Brain microvascular endothelial cell (primary cell): ENCODE measurements at regions not wholly inside any gene's neighbourhood (a gene's known extent, or its start where the extent isn't known, plus 50 kb on each side); places are given as distances from the start of the nearest gene placed in this dataset.

ENCODE experiments used
- DNase-seq: peaks from one replicate; pipeline ENCODE4 v3.0.0-alpha.2; 2020
- H3K27ac ChIP-seq: fragments of 250-450 bp; sonication (Bioruptor Pico); 2 replicates; pipeline ENCODE4 v1.5.1; 2020; ENCODE audit warnings: mild to moderate bottlenecking, moderate library complexity
- H3K27me3 ChIP-seq: fragments of 250-450 bp; sonication (Bioruptor Pico); replicated peaks from 2 replicates; pipeline ENCODE4 v1.5.1; 2020; ENCODE audit warnings: mild to moderate bottlenecking
- H3K36me3 ChIP-seq: fragments of 250-450 bp; sonication (Bioruptor Pico); replicated peaks from 2 replicates; pipeline ENCODE4 v1.5.1; 2020; ENCODE audit warnings: mild to moderate bottlenecking
- H3K4me3 ChIP-seq: 2 replicates; pipeline ENCODE4 v1.5.1; 2011; ENCODE audit warnings: low read depth, mild to moderate bottlenecking, control low read depth, low read length, moderate library complexity
- in situ Hi-C: cut with HindIII; loops from 2 replicates; pipeline ENCODE4 v1.10.0; 2017; ENCODE audit warnings: low sequenced_read_pairs, low pct_ligation_motif_present
- TF ChIP-seq, protein P1 (sequence below): IDR thresholded peaks from 2 replicates; pipeline ENCODE4 v1.5.1; 2011; ENCODE audit warnings: low read depth, mild to moderate bottlenecking, moderate library complexity, low read length, control low read depth, inconsistent platforms; ENCODE audit errors: missing control alignments

DNA sequence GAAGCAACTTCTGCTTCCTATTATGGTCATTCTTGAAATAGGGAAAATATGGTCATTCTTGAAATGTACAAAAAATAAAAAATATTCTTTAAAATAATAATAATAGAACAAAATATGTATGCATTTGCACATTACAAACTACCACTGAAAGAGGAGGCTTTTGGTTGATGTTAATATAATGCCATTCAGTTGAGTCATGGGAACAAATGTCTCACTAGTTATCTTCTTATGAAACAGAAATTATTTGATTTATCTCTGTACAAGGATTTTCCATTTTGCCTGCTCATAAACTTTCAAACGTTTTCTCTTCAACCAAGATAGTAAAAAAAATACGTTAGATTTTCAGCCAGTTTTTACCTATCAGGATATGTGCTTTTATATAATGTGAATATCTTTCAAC is 1662.7 kb downstream of the OTOL1 start:
- Histone ChIP-seq H3K27ac (no peak overlapping the region), H3K4me3 (no peak overlapping the region), H3K36me3 (no peaks in the 10 kb centered on the region), H3K27me3 (no peaks in the 10 kb centered on the region)
- DNase-seq = no peak
- TF ChIP-seq, protein P1, sequence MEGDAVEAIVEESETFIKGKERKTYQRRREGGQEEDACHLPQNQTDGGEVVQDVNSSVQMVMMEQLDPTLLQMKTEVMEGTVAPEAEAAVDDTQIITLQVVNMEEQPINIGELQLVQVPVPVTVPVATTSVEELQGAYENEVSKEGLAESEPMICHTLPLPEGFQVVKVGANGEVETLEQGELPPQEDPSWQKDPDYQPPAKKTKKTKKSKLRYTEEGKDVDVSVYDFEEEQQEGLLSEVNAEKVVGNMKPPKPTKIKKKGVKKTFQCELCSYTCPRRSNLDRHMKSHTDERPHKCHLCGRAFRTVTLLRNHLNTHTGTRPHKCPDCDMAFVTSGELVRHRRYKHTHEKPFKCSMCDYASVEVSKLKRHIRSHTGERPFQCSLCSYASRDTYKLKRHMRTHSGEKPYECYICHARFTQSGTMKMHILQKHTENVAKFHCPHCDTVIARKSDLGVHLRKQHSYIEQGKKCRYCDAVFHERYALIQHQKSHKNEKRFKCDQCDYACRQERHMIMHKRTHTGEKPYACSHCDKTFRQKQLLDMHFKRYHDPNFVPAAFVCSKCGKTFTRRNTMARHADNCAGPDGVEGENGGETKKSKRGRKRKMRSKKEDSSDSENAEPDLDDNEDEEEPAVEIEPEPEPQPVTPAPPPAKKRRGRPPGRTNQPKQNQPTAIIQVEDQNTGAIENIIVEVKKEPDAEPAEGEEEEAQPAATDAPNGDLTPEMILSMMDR = no peak
- in situ Hi-C loops = no loop called here

GRCh38 chr3:163139600-163139999 is 1643.0 kb downstream of the OTOL1 start:
- DNase-seq = no peak
- H3K4me3 ChIP-seq = no peak overlapping the region
- TF ChIP-seq, protein P1 = no peak
- in situ Hi-C loops = no loop called here
- H3K27me3 ChIP-seq = no peaks in the 10 kb centered on the region
- no peaks in the 10 kb centered on the region for H3K36me3 ChIP-seq
- H3K27ac ChIP-seq = no peak overlapping the region

DNA sequence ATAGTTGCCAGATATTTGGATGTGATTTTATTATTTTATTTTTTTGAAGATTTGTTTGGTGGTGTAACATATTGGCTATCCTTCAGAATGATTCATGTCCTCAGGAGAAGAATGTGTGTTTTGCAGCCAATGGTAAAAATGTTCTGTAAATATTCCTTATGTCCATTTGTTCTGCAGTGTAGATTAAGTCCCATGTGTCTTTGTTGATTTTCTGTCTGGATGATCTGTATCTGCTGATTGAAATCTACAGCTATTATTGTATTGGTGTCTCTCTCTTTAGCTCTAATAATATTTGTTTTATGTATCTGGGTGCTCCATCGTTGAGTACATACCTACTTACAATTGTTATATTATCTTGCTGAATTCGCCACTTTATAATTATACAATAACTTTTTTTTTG is 1641.7 kb downstream of the OTOL1 start:
- TF ChIP-seq, protein P1 = no peak
- Histone ChIP-seq H3K36me3 (no peaks in the 10 kb centered on the region), H3K4me3 (no peak overlapping the region), H3K27ac (no peak overlapping the region), H3K27me3 (no peaks in the 10 kb centered on the region)
- in situ Hi-C loops = no loop called here
- no peak for DNase-seq

DNA sequence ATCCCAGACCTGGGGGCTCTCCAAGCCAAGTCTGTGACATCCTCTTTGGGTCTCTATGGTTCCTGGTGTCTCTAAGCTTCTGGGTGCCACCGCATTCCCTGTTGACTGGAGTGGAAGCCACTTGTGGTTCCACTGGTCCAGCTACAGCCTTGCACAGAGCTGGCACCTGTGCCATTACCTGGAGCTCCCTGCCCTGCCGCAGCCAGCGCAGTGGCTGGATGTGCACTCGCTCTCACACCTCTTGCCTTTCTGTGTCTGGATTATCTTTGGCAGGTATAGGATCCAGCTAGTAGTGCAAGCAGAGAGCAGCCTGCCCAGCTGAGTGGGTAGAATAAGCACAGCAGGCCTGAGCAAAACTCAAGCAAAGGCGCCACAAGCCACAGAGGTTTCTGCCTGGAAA is 1635.5 kb downstream of the OTOL1 start:
- H3K4me3 ChIP-seq = no peak overlapping the region
- DNase-seq = no peak
- TF ChIP-seq, protein P1 = no peak
- H3K27me3 ChIP-seq = no peaks in the 10 kb centered on the region
- H3K36me3 ChIP-seq = no peaks in the 10 kb centered on the region
- in situ Hi-C loops = no loop called here
- H3K27ac ChIP-seq = no peak overlapping the region

GRCh38 chr3:163129287-163129686 is 1632.7 kb downstream of the OTOL1 start:
- TF ChIP-seq, protein P1 = no peak
- no peaks in the 10 kb centered on the region for H3K27me3 ChIP-seq
- no peak overlapping the region for H3K4me3 ChIP-seq
- H3K36me3 ChIP-seq = no peaks in the 10 kb centered on the region
- no peak for DNase-seq
- H3K27ac ChIP-seq = no peak overlapping the region
- in situ Hi-C loops = no loop called here

- Histone ChIP-seq H3K27ac (no peak overlapping the region), H3K27me3 (no peaks in the 10 kb centered on the region), H3K4me3 (no peak overlapping the region), H3K36me3 (no peaks in the 10 kb centered on the region)
- TF ChIP-seq, protein P1 = no peak
- in situ Hi-C loops = no loop called here
- no peak for DNase-seq
Observed at GRCh38 chr3:163126115-163126514, 1629.5 kb downstream of the OTOL1 start.
